ENCODE measurements at regions not wholly inside any gene's neighbourhood (a gene's known extent, or its start where the extent isn't known, plus 50 kb on each side); places are given as distances from the start of the nearest gene placed in this dataset.

DNA sequence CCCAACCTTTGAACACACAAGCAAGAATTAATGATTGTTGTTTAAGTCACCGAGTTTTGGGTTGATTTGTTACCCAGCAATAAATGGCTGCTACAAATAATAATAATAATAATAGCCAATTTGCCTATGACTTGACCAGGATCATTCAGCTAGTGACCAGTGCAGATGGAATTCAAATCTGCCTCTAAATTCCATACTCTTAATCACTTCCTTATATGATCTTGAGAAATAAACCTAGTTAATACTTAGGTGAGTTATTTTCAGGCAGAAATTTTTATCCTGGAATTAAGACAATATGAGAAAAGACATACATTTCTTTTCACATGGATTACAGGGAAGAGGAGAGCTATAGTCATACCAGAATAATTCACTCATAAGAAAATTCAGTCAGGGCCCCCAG lies 116.0 kb upstream of the GALNT15 start:
- Histone ChIP-seq H3K4me3 (ENCODE audit: control insufficient read depth in 2 of 3, extremely low read depth in 1 of 3, insufficient read depth in 2 of 3, low read depth in 1 of 3, low read length in 3 of 3) (no peak overlapping the region), H3K9me1 (ENCODE audit: control insufficient read depth, extremely low read depth, insufficient read depth, low read length) (no peaks in the 10 kb centered on the region), H4K20me1 (ENCODE audit: control insufficient read depth, extremely low read depth, insufficient read depth, low read length) (no peaks in the 10 kb centered on the region), H2AFZ (ENCODE audit: control insufficient read depth, low read length) (no peak overlapping the region), H3K4me1 (ENCODE audit: control insufficient read depth, extremely low read depth, insufficient read depth, low read length) (peaks cover 27% of the 10 kb centered on the region), H3K27me3 (ENCODE audit: control insufficient read depth, extremely low read depth, insufficient read depth, low read length) (no peaks in the 10 kb centered on the region), H3K9ac (ENCODE audit: control insufficient read depth, extremely low read depth, insufficient read depth, low read length) (no peak overlapping the region), H3K9me3 (ENCODE audit: control insufficient read depth, low read depth, low read length) (no peaks in the 10 kb centered on the region), H3K27ac (ENCODE audit: control insufficient read depth, insufficient read depth, low read length) (peak overlapping the region; percentile 85), H3K4me2 (ENCODE audit: control insufficient read depth, extremely low read depth, insufficient read depth, low read depth, low read length) (no peak overlapping the region), H3K36me3 (ENCODE audit: control insufficient read depth in 2 of 2, extremely low read depth in 1 of 2, insufficient read depth in 2 of 2, low read length in 2 of 2) (no peaks in the 10 kb centered on the region), H3K79me2 (ENCODE audit: control insufficient read depth, insufficient read depth, low read length) (no peaks in the 10 kb centered on the region)
- no peak for TF ChIP-seq EZH2 (IDR thresholded peaks at IDR 0.05; ENCODE audit: low read length)
- TF ChIP-seq, protein P1, sequence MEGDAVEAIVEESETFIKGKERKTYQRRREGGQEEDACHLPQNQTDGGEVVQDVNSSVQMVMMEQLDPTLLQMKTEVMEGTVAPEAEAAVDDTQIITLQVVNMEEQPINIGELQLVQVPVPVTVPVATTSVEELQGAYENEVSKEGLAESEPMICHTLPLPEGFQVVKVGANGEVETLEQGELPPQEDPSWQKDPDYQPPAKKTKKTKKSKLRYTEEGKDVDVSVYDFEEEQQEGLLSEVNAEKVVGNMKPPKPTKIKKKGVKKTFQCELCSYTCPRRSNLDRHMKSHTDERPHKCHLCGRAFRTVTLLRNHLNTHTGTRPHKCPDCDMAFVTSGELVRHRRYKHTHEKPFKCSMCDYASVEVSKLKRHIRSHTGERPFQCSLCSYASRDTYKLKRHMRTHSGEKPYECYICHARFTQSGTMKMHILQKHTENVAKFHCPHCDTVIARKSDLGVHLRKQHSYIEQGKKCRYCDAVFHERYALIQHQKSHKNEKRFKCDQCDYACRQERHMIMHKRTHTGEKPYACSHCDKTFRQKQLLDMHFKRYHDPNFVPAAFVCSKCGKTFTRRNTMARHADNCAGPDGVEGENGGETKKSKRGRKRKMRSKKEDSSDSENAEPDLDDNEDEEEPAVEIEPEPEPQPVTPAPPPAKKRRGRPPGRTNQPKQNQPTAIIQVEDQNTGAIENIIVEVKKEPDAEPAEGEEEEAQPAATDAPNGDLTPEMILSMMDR (optimal IDR thresholded peaks at IDR 0.05 in 1 of 3, IDR thresholded peaks at IDR 0.05 in 1 of 3, conservative IDR thresholded peaks at IDR 0.05 in 1 of 3; ENCODE audit: extremely low read depth in 1 of 3, insufficient read depth in 2 of 3, low read length in 3 of 3): no peak
- dilution Hi-C loops (cut with MboI; ENCODE audit: extremely low pct_ligation_motif_present, low sequenced_read_pairs): no loop called here
- FAIRE-seq (no peak), DNase-seq (ENCODE audit: low read depth, low spot score) (no peak)

DNA sequence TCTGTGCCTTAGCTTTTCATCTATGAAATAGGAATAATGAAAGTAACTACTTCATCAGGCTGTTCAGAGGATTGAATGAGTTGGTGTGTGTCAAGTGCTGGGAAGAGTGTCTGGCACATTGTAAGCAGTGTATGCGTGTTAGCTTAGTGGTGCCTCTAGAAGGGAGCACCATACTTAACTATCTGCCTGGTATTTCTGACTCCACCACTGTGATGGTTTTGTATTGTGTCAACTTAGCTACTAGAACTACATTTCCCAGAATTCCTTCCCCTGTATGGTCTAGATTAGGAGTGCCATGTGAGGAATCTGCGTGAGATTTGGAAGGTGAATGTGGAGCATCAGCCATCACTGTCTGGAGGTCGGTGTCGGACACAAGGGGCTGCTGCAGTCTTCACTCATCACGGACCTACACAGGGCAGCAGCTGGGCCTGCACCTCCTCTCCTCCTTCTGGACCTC lies 115.4 kb upstream of the GALNT15 start:
- Histone ChIP-seq H3K9me1 (ENCODE audit: control insufficient read depth, extremely low read depth, insufficient read depth, low read length) (no peaks in the 10 kb centered on the region), H3K4me1 (ENCODE audit: control insufficient read depth, extremely low read depth, insufficient read depth, low read length) (peaks cover 27% of the 10 kb centered on the region), H3K27me3 (ENCODE audit: control insufficient read depth, extremely low read depth, insufficient read depth, low read length) (no peaks in the 10 kb centered on the region), H3K27ac (ENCODE audit: control insufficient read depth, insufficient read depth, low read length) (peak overlapping the region; percentile 85), H3K79me2 (ENCODE audit: control insufficient read depth, insufficient read depth, low read length) (no peaks in the 10 kb centered on the region), H3K36me3 (ENCODE audit: control insufficient read depth in 2 of 2, extremely low read depth in 1 of 2, insufficient read depth in 2 of 2, low read length in 2 of 2) (no peaks in the 10 kb centered on the region), H3K4me3 (ENCODE audit: control insufficient read depth in 2 of 3, extremely low read depth in 1 of 3, insufficient read depth in 2 of 3, low read depth in 1 of 3, low read length in 3 of 3) (no peak overlapping the region), H4K20me1 (ENCODE audit: control insufficient read depth, extremely low read depth, insufficient read depth, low read length) (no peaks in the 10 kb centered on the region), H3K9me3 (ENCODE audit: control insufficient read depth, low read depth, low read length) (no peaks in the 10 kb centered on the region), H2AFZ (ENCODE audit: control insufficient read depth, low read length) (no peak overlapping the region), H3K4me2 (ENCODE audit: control insufficient read depth, extremely low read depth, insufficient read depth, low read depth, low read length) (no peak overlapping the region), H3K9ac (ENCODE audit: control insufficient read depth, extremely low read depth, insufficient read depth, low read length) (peak overlapping the region; percentile 65)
- FAIRE-seq: no peak
- TF ChIP-seq, protein P1 (optimal IDR thresholded peaks at IDR 0.05 in 1 of 3, IDR thresholded peaks at IDR 0.05 in 1 of 3, conservative IDR thresholded peaks at IDR 0.05 in 1 of 3; ENCODE audit: extremely low read depth in 1 of 3, insufficient read depth in 2 of 3, low read length in 3 of 3): no peak
- TF ChIP-seq EZH2 (IDR thresholded peaks at IDR 0.05; ENCODE audit: low read length): no peak
- dilution Hi-C loops (cut with MboI; ENCODE audit: extremely low pct_ligation_motif_present, low sequenced_read_pairs): no loop called here
- DNase-seq (ENCODE audit: low read depth, low spot score): no peak

Data from keratinocyte (primary cell).